Keratinocyte (primary cell): ENCODE measurements at regions not wholly inside any gene's neighbourhood (a gene's known extent, or its start where the extent isn't known, plus 50 kb on each side); places are given as distances from the start of the nearest gene placed in this dataset.

Source experiments
- DNase-seq: peaks from one replicate; pipeline ENCODE4 v3.0.0-alpha.2; 2011; ENCODE audit warnings: low read depth, missing footprints, low spot score
- FAIRE-seq: peaks from 2 replicates; lab custom pipeline; 2011; peaks lifted over from hg19 to GRCh38; lab: Jason Lieb, UNC
- H2AFZ ChIP-seq: 2 replicates; pipeline ENCODE4 v1.6.0; 2012; ENCODE audit warnings: low read length, control low read depth, inconsistent platforms; ENCODE audit not compliant: control insufficient read depth
- H3K27ac ChIP-seq: 2 replicates; pipeline ENCODE4 v1.5.1; 2011; ENCODE audit warnings: low read length; ENCODE audit not compliant: control insufficient read depth, insufficient read depth
- H3K27me3 ChIP-seq: 3 replicates; pipeline ENCODE4 v1.6.0; 2011; ENCODE audit warnings: low read length; ENCODE audit not compliant: control insufficient read depth, insufficient read depth; ENCODE audit errors: extremely low read depth
- H3K36me3 ChIP-seq, 2 experiments: 2 replicates in 1 of 2; 3 replicates in 1 of 2; pipeline ENCODE4 v1.5.1; 2011; ENCODE audit warnings: low read length in 2 of 2, mild to moderate bottlenecking in 1 of 2; ENCODE audit not compliant: control insufficient read depth in 2 of 2, insufficient read depth in 2 of 2; ENCODE audit errors: extremely low read depth in 1 of 2
- H3K4me1 ChIP-seq: 3 replicates; pipeline ENCODE4 v1.5.1; 2011; ENCODE audit warnings: low read length; ENCODE audit not compliant: control insufficient read depth, insufficient read depth; ENCODE audit errors: extremely low read depth
- H3K4me2 ChIP-seq: 3 replicates; pipeline ENCODE4 v1.6.0; 2011; ENCODE audit warnings: low read depth, low read length; ENCODE audit not compliant: control insufficient read depth, insufficient read depth; ENCODE audit errors: extremely low read depth
- H3K4me3 ChIP-seq, 3 experiments: fragments of 200-600 bp in 1 of 3; sonication (generic) in 1 of 3; 2 replicates in 2 of 3; 3 replicates in 1 of 3; pipeline ENCODE4 v1.5.1; 2011 to 2016; ENCODE audit warnings: low read length in 3 of 3, mild to moderate bottlenecking in 3 of 3, control low read depth in 2 of 3, inconsistent platforms in 1 of 3, low read depth in 1 of 3, mixed read lengths in 1 of 3, mixed run types in 1 of 3, moderate library complexity in 1 of 3; ENCODE audit not compliant: control insufficient read depth in 2 of 3, insufficient read depth in 2 of 3; ENCODE audit errors: extremely low read depth in 1 of 3
- H3K79me2 ChIP-seq: 2 replicates; pipeline ENCODE4 v1.6.0; 2012; ENCODE audit warnings: low read length; ENCODE audit not compliant: control insufficient read depth, insufficient read depth
- H3K9ac ChIP-seq: 3 replicates; pipeline ENCODE4 v1.6.0; 2011; ENCODE audit warnings: low read length; ENCODE audit not compliant: control insufficient read depth, insufficient read depth; ENCODE audit errors: extremely low read depth
- H3K9me1 ChIP-seq: 3 replicates; pipeline ENCODE4 v1.6.0; 2011; ENCODE audit warnings: low read length; ENCODE audit not compliant: control insufficient read depth, insufficient read depth; ENCODE audit errors: extremely low read depth
- H3K9me3 ChIP-seq: 2 replicates; pipeline ENCODE4 v1.5.1; 2012; ENCODE audit warnings: low read depth, low read length; ENCODE audit not compliant: control insufficient read depth
- H4K20me1 ChIP-seq: 3 replicates; pipeline ENCODE4 v1.6.0; 2011; ENCODE audit warnings: low read length; ENCODE audit not compliant: control insufficient read depth, insufficient read depth; ENCODE audit errors: extremely low read depth
- CTCF ChIP-seq, 3 experiments: IDR thresholded peaks in 1 of 3; conservative IDR thresholded peaks in 1 of 3; optimal IDR thresholded peaks in 1 of 3; 2 replicates in 2 of 3; 3 replicates in 1 of 3; pipeline versions ENCODE3 to v1.5.1; 2011; ENCODE audit warnings: low read length in 3 of 3, mild to moderate bottlenecking in 3 of 3, moderate library complexity in 2 of 3, control low read depth in 1 of 3, inconsistent platforms in 1 of 3; ENCODE audit not compliant: insufficient read depth in 2 of 3; ENCODE audit errors: extremely low read depth in 1 of 3
- EZH2 ChIP-seq: IDR thresholded peaks from one replicate; pipeline ENCODE4 v1.6.1; 2012; ENCODE audit warnings: inconsistent platforms, mild to moderate bottlenecking, low read length, moderate library complexity
- dilution Hi-C: fragments of 300-500 bp; cut with MboI; formaldehyde crosslinking; loops from one replicate; pipeline ENCODE4 v1.7.0; 2020; ENCODE audit warnings: low sequenced_read_pairs; ENCODE audit not compliant: extremely low pct_ligation_motif_present

- Histone ChIP-seq H3K9me3 (no peaks in the 10 kb centered on the region), H3K36me3 (no peaks in the 10 kb centered on the region), H3K4me1 (no peaks in the 10 kb centered on the region), H3K79me2 (no peaks in the 10 kb centered on the region), H3K4me3 (no peak overlapping the region), H4K20me1 (no peaks in the 10 kb centered on the region), H2AFZ (no peak overlapping the region), H3K27ac (no peak overlapping the region), H3K9ac (no peak overlapping the region), H3K4me2 (no peak overlapping the region), H3K9me1 (no peaks in the 10 kb centered on the region), H3K27me3 (no peaks in the 10 kb centered on the region)
- dilution Hi-C loops = no loop called here
- DNase-seq (no peak), FAIRE-seq (no peak)
- TF ChIP-seq CTCF (optimal IDR thresholded peaks at IDR 0.05 in 1 of 3, IDR thresholded peaks at IDR 0.05 in 1 of 3, conservative IDR thresholded peaks at IDR 0.05 in 1 of 3; ENCODE audit: extremely low read depth in 1 of 3, insufficient read depth in 2 of 3, low read length in 3 of 3) = no peak
- no peak for TF ChIP-seq EZH2
Measured at GRCh38 chr2:4381773-4382172, 678.4 kb downstream of the DCDC2C start.

- Histone ChIP-seq H3K36me3 (no peaks in the 10 kb centered on the region), H3K27me3 (no peaks in the 10 kb centered on the region), H3K9ac (no peak overlapping the region), H3K4me3 (no peak overlapping the region), H3K9me1 (no peaks in the 10 kb centered on the region), H4K20me1 (no peaks in the 10 kb centered on the region), H2AFZ (no peak overlapping the region), H3K9me3 (no peaks in the 10 kb centered on the region), H3K4me1 (no peaks in the 10 kb centered on the region), H3K27ac (no peak overlapping the region), H3K4me2 (no peak overlapping the region), H3K79me2 (no peaks in the 10 kb centered on the region)
- DNase-seq = no peak
- dilution Hi-C loops = no loop called here
- no peak for FAIRE-seq
- TF ChIP-seq CTCF (optimal IDR thresholded peaks at IDR 0.05 in 1 of 3, IDR thresholded peaks at IDR 0.05 in 1 of 3, conservative IDR thresholded peaks at IDR 0.05 in 1 of 3; ENCODE audit: extremely low read depth in 1 of 3, insufficient read depth in 2 of 3, low read length in 3 of 3) = no peak
- TF ChIP-seq EZH2 = no peak
Measured at GRCh38 chr2:4391013-4391412, 687.6 kb downstream of the DCDC2C start.
